ENCODE measurements at regions not wholly inside any gene's neighbourhood (a gene's known extent, or its start where the extent isn't known, plus 50 kb on each side); places are given as distances from the start of the nearest gene placed in this dataset.

- DNase-seq = no peak
These were observed 102.2 kb downstream of the UNC5CL start for GRCh38 chr6:40936818-40937251.

- DNase-seq = no peak
These were observed 105.2 kb downstream of the UNC5CL start for GRCh38 chr6:40933864-40934263.

- no peak for DNase-seq
These were observed 106.1 kb downstream of the UNC5CL start for GRCh38 chr6:40932953-40933352.

- DNase-seq = no peak
These were observed 106.7 kb downstream of the UNC5CL start for GRCh38 chr6:40932366-40932765.

- no peak for DNase-seq
These were observed 107.1 kb downstream of the UNC5CL start for GRCh38 chr6:40931931-40932330.

- DNase-seq = no peak
These were observed 108.5 kb downstream of the UNC5CL start for GRCh38 chr6:40930555-40930954.

GRCh38 chr6:40930045-40930444 lies 109.0 kb downstream of the UNC5CL start:
- DNase-seq = no peak

- DNase-seq = no peak
These were observed 109.8 kb downstream of the UNC5CL start for GRCh38 chr6:40929176-40929575.

GRCh38 chr6:40928763-40929162 lies 110.3 kb downstream of the UNC5CL start:
- DNase-seq = no peak

GRCh38 chr6:40928307-40928706 lies 110.7 kb downstream of the UNC5CL start:
- DNase-seq = no peak

- no peak for DNase-seq
These were observed 113.7 kb downstream of the UNC5CL start for GRCh38 chr6:40925341-40925740.

GRCh38 chr6:40924839-40925238 lies 114.2 kb downstream of the UNC5CL start:
- DNase-seq = no peak

- no peak for DNase-seq
These were observed 115.1 kb downstream of the UNC5CL start for GRCh38 chr6:40923880-40924279.

GRCh38 chr6:40923326-40923725 lies 115.7 kb downstream of the UNC5CL start:
- DNase-seq = no peak

- no peak for DNase-seq
These were observed 116.7 kb downstream of the UNC5CL start for GRCh38 chr6:40922281-40922680.

GRCh38 chr6:40918040-40918651 lies 120.9 kb downstream of the UNC5CL start:
- DNase-seq = no peak

GRCh38 chr6:40917603-40918002 lies 121.4 kb downstream of the UNC5CL start:
- DNase-seq = no peak

- DNase-seq = no peak
These were observed 122.2 kb downstream of the UNC5CL start for GRCh38 chr6:40916845-40917244.

- DNase-seq = no peak
These were observed 123.9 kb downstream of the UNC5CL start for GRCh38 chr6:40915165-40915564.

- no peak for DNase-seq
These were observed 125.0 kb downstream of the UNC5CL start for GRCh38 chr6:40914005-40914404.

GRCh38 chr6:40912158-40912946 lies 126.7 kb downstream of the UNC5CL start:
- DNase-seq = peak; percentile 83

GRCh38 chr6:40910260-40910893 lies 128.6 kb downstream of the UNC5CL start:
- no peak for DNase-seq

- DNase-seq = no peak
These were observed 129.2 kb downstream of the UNC5CL start for GRCh38 chr6:40909811-40910210.

- peak; percentile 52 for DNase-seq
These were observed 131.8 kb downstream of the UNC5CL start for GRCh38 chr6:40907198-40907701.
